SHP77 (cell line): ENCODE measurements at regions not wholly inside any gene's neighbourhood (a gene's known extent, or its start where the extent isn't known, plus 50 kb on each side); places are given as distances from the start of the nearest gene placed in this dataset.
"Not testable (repeated sequence)": the region's sequence is repeated elsewhere in the genome, so short reads cannot be mapped to it uniquely, and the experiment has no call there.

Source experiments
- DNase-seq, 2 experiments: peaks; one replicate each; lab custom pipeline; 2025; lab: John Stamatoyannopoulos, UW

DNA sequence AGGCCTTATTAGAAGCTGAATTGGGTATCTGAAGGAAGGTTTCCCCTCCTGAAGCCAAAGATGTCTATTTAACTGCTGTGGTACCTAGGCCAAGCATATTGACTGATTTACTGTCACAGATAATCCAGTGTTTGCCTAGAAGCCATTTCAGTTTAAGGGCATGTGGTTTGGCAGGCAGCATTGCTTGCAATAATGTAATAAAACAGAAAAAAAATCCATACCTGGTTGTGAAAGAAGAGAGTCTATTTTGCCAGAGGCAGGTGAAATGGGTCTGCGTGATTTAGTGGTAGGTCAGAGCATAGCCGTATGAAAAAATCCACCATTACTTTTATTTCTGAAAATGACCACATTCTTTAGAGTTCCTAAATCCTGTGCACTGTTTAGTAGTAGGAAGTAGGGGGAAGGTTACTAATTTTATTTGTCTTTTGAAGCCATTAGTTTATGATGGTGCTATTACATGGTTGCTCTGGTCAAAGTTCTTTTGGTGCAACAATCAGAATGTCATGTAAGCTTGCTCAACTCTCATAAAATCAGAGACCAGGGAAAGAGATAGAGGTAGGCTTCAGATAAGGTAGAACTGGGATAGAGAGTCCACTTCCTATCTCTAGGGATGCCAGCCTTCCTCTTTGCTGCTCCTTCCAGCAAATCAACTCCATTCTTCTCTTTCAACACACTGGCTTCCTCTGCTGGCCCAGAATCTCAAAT lies 343.4 kb downstream of the GPD2 start:
- DNase-seq: no peak

DNA sequence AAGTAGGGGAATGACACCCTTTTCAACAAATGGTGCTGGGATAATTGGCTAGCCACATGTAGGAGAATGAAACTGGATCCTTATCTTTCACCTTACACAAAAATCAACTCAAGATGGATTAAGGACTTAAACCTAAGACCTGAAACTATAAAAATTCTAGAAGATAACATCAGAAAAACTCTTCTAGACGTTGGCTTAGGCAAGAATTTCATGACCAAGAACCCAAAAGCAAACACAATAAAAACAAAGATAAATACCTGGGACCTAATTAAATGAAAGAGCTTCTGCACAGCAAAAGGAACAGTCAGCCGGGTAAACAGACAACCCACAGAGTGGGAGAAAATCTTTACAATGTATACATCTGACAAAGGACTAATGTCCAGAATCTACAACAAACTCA lies 345.5 kb downstream of the GPD2 start:
- DNase-seq: not testable (repeated sequence)

DNA sequence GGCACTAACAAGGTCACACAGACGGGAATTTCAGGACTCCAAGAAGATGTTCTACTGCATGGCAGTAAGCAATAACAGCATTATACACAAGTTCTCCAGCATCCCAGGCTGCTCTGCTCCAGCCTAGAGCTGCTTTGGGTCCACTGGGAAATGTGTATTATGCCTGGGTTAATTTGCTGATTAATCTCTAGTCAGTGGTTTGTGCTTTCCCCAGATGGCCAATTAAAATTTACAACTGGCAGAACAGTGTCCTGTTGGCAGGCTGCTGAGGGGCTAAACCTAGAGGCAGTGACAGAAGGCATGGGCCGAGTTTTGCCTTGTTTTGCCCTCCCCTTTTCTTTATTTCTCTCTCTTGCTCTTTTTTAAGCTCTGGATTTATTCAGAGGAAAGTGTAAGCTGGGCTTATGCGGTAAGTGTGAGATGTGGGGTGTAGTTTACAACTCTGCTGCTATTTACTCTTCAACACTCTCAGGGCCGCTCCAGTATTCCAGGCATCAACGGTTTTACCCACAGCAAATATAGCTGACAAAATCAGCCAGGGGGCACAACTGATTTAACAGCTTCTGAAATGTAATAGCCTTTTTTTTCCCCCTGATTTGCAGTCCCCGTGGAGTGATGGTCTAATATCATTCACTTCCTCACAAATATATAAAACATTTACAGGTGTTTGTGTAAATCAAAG lies 348.0 kb downstream of the GPD2 start:
- peak in 1 of 2 experiments; percentile 54 for DNase-seq

DNA sequence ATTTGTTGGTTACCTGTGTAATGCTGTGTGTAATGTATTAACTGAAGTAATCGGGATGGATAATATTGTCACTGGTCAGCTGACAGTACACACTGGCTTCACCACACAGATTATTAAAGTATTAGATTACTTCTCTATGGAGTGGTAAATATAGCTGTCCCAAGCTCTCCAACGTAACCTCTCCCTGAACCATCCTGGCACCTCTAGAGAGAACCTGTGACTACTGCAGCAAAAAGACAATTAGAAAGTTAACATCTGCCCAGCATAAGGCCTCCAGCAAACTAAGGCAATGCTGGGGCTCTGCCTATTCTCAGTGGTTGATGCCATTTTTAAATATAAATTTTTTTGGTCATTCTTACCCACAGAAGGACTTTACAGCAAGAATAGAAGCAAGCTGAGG lies 351.3 kb downstream of the GPD2 start:
- no peak for DNase-seq

DNA sequence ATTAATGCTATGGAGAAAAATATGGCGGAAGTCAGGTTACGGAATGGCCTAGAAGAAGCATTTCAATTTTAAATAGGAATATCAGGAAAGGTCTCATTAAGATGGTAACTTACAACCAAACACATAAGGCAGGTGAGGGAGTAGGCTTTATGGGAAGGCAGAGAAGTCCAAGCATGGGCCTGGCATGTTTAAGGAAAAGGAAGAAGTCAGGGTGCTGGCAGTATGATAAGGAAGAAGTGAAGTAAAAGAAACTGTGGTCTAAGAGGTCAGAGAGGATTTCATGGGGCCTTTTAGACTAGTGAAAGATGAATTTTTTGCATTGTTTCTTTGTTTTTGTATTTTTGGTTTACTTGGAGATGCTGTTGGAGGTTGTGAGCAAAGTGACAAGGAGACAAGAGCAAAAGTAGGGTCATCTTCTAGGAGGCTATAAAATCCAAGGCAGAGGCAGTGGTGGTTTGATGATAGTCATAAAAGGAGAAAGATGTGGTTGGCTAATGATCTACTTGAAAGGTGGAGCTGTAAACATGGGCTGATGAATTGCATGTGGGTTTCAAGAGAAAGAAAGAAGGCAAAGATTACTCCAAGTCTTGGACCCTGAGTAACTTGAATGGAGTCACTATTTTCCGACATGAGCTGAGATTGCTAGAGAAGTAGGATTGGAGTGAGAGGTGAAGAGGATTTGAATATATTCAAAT lies 354.3 kb downstream of the GPD2 start:
- no peak for DNase-seq

DNA sequence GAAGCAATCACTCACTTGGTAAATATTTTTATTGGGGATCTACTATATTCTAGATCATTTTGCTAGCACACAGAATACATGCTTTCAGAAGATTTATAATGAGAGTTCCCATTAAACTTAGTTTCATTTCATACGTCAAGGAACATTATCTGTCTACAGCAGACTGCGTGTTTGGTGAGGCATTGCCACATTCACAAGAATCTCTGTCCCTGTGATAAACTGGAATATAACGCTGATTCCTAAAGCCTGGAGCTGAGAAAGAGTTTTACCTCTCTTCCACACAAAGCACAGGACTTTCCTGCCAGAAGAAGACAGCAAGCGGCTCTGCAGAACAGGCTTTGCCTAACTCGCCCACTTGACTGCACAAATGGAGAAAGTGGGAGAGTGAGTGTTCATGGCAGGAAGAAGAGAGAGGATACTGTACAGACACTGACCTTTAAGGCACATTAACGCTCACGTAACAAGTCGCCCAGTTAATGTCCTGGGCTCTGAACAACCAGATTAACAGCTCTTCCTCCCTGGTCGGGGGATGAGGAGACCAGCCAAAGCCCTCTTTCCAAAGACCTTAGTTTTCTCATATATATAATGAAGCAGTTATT lies 356.2 kb downstream of the GPD2 start:
- DNase-seq: no peak

DNA sequence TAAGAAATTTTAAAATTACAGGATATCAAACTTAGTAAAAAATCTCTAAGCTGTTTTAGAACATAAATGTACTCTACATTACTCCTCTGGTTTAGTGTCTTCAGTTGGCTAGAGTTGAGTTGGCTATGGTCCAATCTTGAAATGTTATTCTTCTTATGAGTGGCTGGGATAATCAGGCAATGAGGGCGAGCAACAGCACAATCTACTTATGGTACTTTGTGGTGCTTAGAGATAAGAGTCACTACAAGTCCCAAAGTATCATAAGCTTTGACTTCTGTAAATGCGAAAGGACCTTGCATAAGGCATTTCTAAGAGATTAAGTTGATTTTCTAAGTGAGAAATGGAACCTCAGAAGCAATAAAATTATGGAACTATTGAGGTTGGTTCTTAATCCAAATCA lies 361.7 kb downstream of the GPD2 start:
- DNase-seq: no peak

DNA sequence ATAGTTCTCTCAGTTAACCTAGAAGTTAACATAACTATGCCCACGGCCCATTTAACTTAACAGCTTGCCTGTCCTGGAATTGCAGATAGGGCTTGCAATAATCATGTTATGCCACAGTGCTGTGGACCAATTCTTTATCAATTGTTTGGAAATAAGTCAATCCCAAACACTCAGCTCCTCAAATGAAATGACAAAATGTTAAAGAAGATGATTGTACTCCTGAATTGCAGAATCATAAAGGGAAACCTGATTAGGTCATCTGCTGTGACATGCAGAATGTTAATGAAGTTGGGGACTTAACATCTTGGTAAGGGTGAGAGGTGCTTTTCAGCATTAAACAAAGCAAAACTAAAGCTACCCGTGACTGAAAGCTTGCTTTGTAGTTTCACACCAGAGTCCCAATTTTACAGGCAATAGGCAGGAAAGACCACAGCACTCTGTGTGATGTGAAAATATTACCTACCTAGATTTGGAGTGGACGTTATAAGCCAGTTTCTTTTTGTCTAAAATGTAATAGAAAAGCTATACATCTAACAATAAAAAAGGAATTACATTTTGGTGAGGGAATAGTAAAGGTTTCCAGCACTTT lies 364.0 kb downstream of the GPD2 start:
- DNase-seq: no peak

DNA sequence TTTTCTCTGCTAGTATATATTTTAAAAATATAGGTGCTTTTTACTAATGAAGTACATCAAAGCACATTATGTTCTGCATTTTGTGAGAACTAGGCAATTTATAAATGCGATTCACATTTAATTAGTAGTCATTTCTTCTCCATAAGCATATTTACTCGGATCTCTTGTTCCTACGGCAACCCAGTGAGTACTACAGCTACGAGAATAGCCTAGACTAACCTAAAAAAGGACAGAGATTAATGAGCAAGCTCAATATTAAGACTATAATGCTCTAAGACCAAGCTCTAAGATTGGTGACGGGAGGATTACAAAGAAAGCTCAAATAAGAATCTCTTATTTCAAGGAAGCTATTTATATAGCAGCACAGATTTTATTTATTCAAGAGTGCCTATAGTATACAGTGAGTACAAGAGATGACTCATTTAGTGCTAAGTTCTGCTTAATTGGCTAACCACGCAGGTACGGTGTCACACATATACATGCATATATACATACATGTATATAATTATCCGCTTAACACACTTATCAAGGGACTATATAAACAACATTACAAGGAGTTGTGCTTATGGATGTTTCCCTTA lies 364.7 kb downstream of the GPD2 start:
- DNase-seq: no peak

DNA sequence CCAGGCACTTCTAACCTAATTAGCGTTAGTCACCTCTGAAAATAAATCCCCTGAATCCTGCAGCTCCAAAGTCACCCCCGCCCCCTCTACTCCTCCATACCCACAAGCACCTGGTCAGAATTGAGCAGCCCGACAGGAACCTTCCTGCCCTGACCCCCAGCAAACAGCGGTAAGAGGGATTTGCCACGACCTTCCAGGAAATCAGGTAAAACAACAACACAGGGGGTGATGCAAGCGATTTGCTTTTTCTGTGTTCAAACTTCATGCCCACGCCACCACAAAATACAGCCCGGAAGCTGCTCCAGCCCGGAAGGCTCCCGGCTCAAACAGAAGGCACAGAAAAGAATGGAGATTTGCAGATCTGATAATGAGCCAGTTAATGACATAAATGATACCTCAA lies 367.1 kb downstream of the GPD2 start:
- DNase-seq: peak; percentile 82 to 83

DNA sequence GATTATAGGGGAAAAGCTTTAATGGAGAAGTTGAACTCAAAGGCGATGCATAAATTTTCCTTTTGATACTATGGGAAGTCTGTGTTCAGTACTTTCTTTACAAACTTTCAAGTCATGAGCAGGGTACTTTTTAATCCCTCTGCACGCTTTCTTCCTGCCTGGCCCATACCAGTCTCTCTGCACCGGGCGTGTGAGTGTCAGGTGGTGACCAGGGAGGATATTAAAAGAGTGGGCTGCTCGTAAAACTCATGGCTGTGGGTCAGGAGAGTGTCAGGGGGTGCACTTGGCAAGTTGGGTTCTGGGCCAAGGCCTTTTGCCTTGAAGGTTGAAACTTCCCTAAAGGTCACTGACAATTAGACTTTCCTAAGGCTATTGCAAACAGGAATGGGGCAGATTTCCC lies 367.8 kb downstream of the GPD2 start:
- no peak for DNase-seq

DNA sequence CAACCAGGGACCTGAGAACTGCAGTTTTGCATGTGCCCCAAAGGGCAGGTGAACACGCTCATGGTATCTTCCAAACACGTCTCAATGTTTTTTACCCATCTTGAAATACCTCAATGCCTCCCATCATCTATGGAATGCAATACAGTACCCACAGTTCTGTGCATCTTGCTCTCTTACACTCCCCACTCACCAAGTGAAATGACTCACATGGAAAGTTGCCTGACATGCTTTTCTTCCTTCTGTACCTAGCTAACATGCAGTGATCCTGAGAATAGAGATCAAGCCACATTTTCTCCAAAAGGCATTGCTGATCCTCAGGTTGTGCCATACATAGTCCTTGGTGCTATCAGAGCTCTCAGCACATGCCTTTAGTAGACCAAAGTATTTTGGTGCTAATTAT lies 373.9 kb downstream of the GPD2 start:
- no peak for DNase-seq

DNA sequence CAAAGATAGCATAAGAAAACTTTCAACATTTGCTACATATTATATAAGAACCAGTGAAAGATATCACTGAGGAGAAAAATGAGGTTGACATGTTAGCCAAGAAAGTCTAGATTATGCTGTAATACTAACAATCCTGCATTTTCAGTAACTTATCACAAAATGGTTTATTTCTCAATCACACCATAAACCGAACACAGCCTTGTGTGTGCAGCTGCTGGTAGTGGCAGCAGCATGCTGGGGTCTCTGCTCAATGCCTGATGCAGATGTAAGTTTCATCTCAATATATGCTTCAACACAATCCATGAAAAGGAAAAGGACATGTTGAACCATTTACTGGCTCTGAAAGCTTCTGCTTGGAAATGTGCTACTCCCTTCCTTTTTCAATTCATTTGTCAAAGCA lies 376.3 kb downstream of the GPD2 start:
- DNase-seq: no peak

DNA sequence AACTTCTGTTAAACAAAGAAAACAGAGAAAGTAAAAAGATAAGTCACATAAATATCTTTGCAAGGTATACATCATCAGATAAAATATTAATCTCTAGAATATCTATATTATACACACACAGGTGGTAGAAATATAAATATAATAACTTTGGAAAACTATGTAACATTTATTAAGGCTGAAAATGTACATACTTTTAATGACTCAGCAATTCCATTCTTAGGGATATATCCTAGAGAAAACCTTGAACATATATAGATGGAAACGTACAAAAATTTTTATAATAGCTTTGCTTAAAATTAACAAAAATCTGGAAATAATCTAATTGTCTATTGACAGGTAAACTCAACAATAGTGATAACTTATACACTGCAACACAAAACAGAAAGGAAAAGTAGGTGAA lies 381.3 kb downstream of the GPD2 start:
- no peak for DNase-seq

DNA sequence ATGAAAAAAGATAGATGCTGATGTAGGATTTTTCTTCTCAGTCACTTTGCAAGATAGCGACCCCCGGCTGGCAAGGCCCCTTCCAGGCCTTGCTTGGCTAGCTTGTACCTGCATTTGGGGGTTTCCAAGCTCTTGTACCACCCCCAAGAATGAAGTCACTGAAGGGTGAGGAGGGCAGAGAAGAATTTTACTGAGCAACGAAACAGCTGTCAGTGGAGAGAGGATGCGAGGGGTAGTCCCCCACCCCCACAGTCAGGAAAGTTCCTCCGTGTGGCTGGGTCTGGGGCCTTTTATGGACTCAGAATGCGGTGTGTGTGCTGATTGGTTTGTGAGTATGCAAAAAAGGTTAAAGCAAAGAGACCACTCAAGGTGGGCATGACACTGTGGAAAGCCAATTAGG lies 382.0 kb downstream of the GPD2 start:
- DNase-seq: peak in 1 of 2 experiments; percentile 49

DNA sequence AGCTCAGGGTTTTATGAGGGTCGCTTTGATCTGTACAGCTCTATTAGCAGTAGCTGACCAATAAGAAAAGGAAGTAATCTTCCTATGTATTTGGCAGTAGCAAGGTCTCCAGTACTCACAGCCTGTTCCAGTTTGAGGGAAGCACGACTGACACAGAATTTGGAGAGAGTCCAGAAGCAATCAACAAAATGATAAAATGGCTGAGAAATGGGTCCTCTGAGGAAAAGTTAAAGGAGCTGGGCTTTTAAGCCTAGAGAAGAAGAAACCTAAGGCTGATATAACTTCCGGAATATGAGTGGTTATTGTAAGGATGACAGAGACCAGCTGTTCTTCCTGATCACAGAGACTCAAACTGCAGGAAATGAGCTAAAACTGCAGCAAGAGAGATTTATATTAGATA lies 382.8 kb downstream of the GPD2 start:
- DNase-seq: no peak

DNA sequence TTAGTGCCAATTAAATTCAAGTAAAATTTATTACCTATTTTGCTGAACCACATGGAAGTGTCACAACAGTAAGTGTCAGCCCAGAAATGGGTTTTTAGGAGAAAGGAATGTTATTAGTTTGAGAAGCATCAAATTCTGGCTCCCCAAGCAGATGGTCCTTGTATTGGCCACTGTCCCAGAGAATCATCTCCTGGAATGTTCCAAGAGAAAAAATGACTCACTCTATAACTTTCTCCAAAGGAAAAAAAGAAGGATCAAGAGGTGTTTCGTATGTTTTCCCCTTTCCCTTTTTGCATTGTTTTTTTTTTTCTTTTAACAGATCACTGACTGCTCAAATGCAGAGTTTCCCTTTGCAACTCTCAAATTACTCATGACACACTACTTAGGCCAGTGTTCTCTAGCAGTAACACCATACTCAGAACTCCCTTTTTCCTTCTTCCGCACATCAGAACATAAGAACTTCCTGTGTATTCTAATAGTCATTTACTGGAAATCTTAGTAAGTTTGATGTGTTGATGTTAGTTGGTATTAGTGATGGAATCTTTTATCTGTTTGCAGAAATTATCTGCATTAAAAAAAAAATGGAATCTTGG lies 390.3 kb downstream of the GPD2 start:
- no peak for DNase-seq

DNA sequence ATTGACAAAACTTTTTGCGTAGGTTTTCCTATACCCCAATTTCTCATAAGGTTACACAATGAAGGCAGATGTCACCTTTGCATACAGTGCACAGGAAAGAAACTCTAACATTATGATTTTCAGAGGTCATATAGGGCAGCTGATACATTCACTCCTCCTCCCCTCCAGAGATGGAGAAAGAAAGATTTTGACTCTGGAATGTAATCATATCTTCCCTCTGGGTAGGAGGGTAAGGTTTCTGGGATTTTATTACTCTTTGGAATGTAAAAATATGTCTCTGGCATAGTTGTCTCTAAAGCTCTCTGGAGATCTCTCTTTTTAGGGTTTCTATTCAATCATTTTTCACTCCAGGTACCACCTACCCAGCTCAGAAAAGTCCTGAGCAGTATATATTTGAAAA lies 398.3 kb downstream of the GPD2 start:
- DNase-seq: no peak

DNA sequence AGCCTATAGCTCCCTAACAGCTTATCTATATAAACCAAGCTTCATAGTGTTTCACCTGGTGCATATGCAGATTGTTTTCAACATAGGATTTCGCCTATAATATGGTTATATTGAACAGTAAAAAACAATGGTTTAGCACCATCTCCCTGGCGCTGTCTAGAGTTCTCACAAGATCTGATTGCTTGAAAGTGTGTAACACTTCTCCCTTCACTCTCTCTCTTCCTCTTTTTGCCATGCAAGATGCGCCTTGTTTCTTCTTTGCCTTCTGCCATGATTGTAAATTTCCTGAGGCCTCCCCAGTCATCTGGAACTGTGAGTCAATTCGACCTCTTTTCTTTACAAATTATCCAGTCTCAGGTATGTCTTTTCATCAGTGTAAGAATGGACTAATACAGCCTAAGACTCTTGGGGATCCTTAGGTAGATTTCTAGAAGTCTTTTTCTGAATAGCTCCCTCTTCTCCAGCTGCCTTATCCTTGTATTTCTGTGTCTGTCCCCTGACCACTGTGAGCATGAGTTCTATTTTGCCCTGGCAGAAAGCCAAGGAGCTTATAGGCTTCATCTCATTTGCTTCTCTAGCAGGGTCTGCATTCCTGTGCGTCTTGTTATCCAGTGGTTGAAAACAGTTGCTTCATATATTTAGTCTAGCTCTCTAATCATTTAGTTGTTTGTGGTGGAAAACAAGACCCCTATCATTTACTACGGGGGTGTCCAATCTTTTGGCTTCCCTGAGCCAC lies 401.6 kb downstream of the GPD2 start:
- DNase-seq: no peak

DNA sequence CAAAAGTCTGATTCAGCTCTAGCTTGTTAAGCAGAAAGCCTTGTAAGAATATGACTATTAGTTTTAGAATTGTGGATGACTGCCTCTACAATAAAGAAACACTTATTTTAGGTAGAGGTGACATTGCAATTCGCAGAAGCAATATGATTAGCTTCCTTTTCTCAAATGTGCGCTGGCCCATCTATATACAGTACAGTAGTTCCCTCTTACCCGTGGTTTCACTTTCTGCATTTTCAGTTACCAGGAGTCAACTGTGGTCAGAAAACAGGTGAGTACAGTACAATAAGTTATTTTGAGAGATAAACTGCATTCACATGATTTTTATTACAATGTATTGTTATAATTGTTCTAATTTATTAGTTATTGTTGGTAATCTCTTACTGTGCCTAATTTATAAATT lies 405.1 kb downstream of the GPD2 start:
- no peak for DNase-seq
